WTC11 (cell line): ENCODE measurements at regions not wholly inside any gene's neighbourhood (a gene's known extent, or its start where the extent isn't known, plus 50 kb on each side); places are given as distances from the start of the nearest gene placed in this dataset.

Experiments used
- ATAC-seq: fragments of 200-7000 bp; cut with Tn5 transposase; 2 replicates; pipeline ENCODE4 v1.10.0; 2021; ENCODE audit warnings: mild to moderate bottlenecking, moderate library complexity
- CTCF ChIA-PET: fragments of 300-600 bp; sonication (Branson Sonifier 250); formaldehyde crosslinking; loops from one replicate; lab custom pipeline; 2021; ENCODE audit warnings: antibody characterized with exemption; lab: Charles Lee
- POLR2A ChIA-PET: fragments of 350-600 bp; sonication (Branson Sonifier 250); formaldehyde crosslinking; loops from one replicate; lab custom pipeline; 2021; ENCODE audit warnings: antibody characterized with exemption; lab: Charles Lee
- DNase-seq: peaks from one replicate; pipeline ENCODE4 v3.0.0; 2021; ENCODE audit warnings: low spot score
- H3K27ac Mint-ChIP-seq: 2 replicates; pipeline ENCODE4 v1.8.0; 2021; ENCODE audit warnings: mixed read lengths
- H3K27me3 Mint-ChIP-seq: 2 replicates; pipeline ENCODE4 v1.8.0; 2021; ENCODE audit warnings: low read depth, mild to moderate bottlenecking, moderate library complexity, mixed read lengths
- H3K36me3 Mint-ChIP-seq: 2 replicates; pipeline ENCODE4 v1.8.0; 2021; ENCODE audit warnings: mixed read lengths
- H3K4me1 Mint-ChIP-seq: 2 replicates; pipeline ENCODE4 v1.8.0; 2022; ENCODE audit warnings: mixed read lengths
- H3K4me3 Mint-ChIP-seq: 2 replicates; pipeline ENCODE4 v1.8.0; 2021; ENCODE audit warnings: mild to moderate bottlenecking, moderate library complexity, mixed read lengths
- H3K9me3 Mint-ChIP-seq: 2 replicates; pipeline ENCODE4 v1.8.0; 2021; ENCODE audit warnings: mixed read lengths
- CDX4 ChIP-seq: fragments of 250-450 bp; sonication (Bioruptor Pico); IDR thresholded peaks from 2 replicates; pipeline ENCODE4 v1.9.0; 2021; ENCODE audit warnings: moderate library complexity, mild to moderate bottlenecking, inconsistent platforms, borderline replicate concordance
- ELF4 ChIP-seq: sonication (generic); formaldehyde crosslinking; IDR thresholded peaks from 2 replicates; pipeline ENCODE4 v1.8.1; 2022; ENCODE audit warnings: low read depth, mild to moderate bottlenecking, moderate library complexity, missing genetic modification reagents
- FOXJ3 ChIP-seq: sonication (generic); formaldehyde crosslinking; IDR thresholded peaks from 2 replicates; pipeline ENCODE4 v1.9.0; 2021; ENCODE audit warnings: missing genetic modification reagents, mild to moderate bottlenecking, borderline replicate concordance
- FOXK1 ChIP-seq: sonication (generic); formaldehyde crosslinking; IDR thresholded peaks from 2 replicates; pipeline ENCODE4 v1.8.0; 2022; ENCODE audit warnings: mild to moderate bottlenecking, moderate library complexity, missing genetic modification reagents
- FOXP4 ChIP-seq: sonication (generic); formaldehyde crosslinking; IDR thresholded peaks from 2 replicates; pipeline ENCODE4 v1.8.0; 2022; ENCODE audit warnings: mild to moderate bottlenecking, missing genetic modification reagents
- HMGA2 ChIP-seq: fragments of 250-450 bp; sonication (Bioruptor Pico); IDR thresholded peaks from 2 replicates; pipeline ENCODE4 v1.4.0; 2021; ENCODE audit warnings: mild to moderate bottlenecking, moderate library complexity
- MLX ChIP-seq: sonication (generic); formaldehyde crosslinking; IDR thresholded peaks from 2 replicates; pipeline ENCODE4 v1.8.1; 2023; ENCODE audit warnings: mild to moderate bottlenecking, missing genetic modification reagents, moderate library complexity
- NFATC4 ChIP-seq: fragments of 250-450 bp; sonication (Bioruptor Pico); IDR thresholded peaks from 2 replicates; pipeline ENCODE4 v1.9.0; 2021; ENCODE audit warnings: mild to moderate bottlenecking
- NFE2L1 ChIP-seq: sonication (generic); formaldehyde crosslinking; IDR thresholded peaks from 2 replicates; pipeline ENCODE4 v1.8.1; 2023; ENCODE audit warnings: missing genetic modification reagents
- NR1H2 ChIP-seq: sonication (generic); formaldehyde crosslinking; IDR thresholded peaks from 2 replicates; pipeline ENCODE4 v1.9.0; 2021; ENCODE audit warnings: mild to moderate bottlenecking, moderate library complexity, missing genetic modification reagents
- NR2C2 ChIP-seq: sonication (generic); formaldehyde crosslinking; IDR thresholded peaks from 2 replicates; pipeline ENCODE4 v1.8.0; 2022; ENCODE audit warnings: mild to moderate bottlenecking, missing genetic modification reagents
- PREB ChIP-seq: sonication (generic); formaldehyde crosslinking; IDR thresholded peaks from 2 replicates; pipeline ENCODE4 v1.8.1; 2022; ENCODE audit warnings: mild to moderate bottlenecking, missing genetic modification reagents, moderate library complexity, borderline replicate concordance
- PRRX2 ChIP-seq: fragments of 250-450 bp; sonication (Bioruptor Pico); IDR thresholded peaks from 2 replicates; pipeline ENCODE4 v1.8.0; 2021; ENCODE audit warnings: mild to moderate bottlenecking
- RELA ChIP-seq: sonication (generic); formaldehyde crosslinking; IDR thresholded peaks from 2 replicates; pipeline ENCODE4 v1.8.1; 2022; ENCODE audit warnings: missing genetic modification reagents, mild to moderate bottlenecking, borderline replicate concordance
- SMAD4 ChIP-seq: sonication (generic); formaldehyde crosslinking; IDR thresholded peaks from 2 replicates; pipeline ENCODE4 v1.8.0; 2022; ENCODE audit warnings: mild to moderate bottlenecking, missing genetic modification reagents
- TEAD1 ChIP-seq: sonication (generic); formaldehyde crosslinking; IDR thresholded peaks from 2 replicates; pipeline ENCODE4 v1.8.0; 2022; ENCODE audit warnings: mild to moderate bottlenecking, missing genetic modification reagents
- ZNF423 ChIP-seq: fragments of 250-450 bp; sonication (Bioruptor Pico); IDR thresholded peaks from 2 replicates; pipeline ENCODE4 v2.1.2; 2022; ENCODE audit warnings: mild to moderate bottlenecking, moderate library complexity
- TF ChIP-seq, protein P1 (sequence below): fragments of 250-450 bp; sonication (Bioruptor Pico); IDR thresholded peaks from 2 replicates; pipeline ENCODE4 v1.8.0; 2021; ENCODE audit warnings: mild to moderate bottlenecking

GRCh38 chr2:14909795-14910194, 277.3 kb downstream of the LRATD1 start:
- DNase-seq (no peak), ATAC-seq (no peak)
- ChIA-PET POLR2A (interaction anchor here (0.6 kb wide), 1 partner anchor 65 kb away, joined by 5 read pairs; no protein-coding TSS in a partner anchor), CTCF (no interaction called here)
- Mint-ChIP-seq H3K4me1 (peaks cover 22% of the 10 kb centered on the region), H3K36me3 (no peaks in the 10 kb centered on the region), H3K27ac (no peak overlapping the region), H3K9me3 (peaks cover 8% of the 10 kb centered on the region), H3K4me3 (no peak overlapping the region), H3K27me3 (peaks cover 3% of the 10 kb centered on the region; the same call in 1 of the 2 replicates)
- TF ChIP-seq FOXJ3: no peak
- TF ChIP-seq NFATC4 (CRISPR knock-in tag): no peak

DNA sequence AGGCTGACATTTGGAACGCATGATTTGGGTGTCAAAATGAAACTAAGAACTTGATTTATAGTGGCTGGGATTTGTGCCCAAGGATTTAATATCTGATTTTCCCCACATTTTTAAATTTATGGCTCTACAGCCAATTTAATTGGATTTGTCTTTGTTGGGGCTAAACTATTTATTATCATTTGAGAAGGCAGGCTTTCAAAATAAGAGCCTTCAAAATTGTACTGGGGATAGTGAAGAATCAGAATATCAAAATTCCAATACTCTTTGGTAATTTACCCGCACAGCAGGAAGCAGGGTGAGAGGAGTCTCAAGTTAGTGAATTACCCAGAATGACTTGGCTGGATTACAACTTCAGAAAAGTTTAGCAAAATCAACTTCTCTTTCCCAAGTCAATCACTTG, 278.1 kb downstream of the LRATD1 start:
- no peak for DNase-seq
- Mint-ChIP-seq H3K9me3 (peaks cover 13% of the 10 kb centered on the region), H3K36me3 (no peaks in the 10 kb centered on the region), H3K4me1 (peaks cover 22% of the 10 kb centered on the region), H3K27me3 (peaks cover 3% of the 10 kb centered on the region; the same call in 1 of the 2 replicates), H3K4me3 (no peak overlapping the region), H3K27ac (no peak overlapping the region)
- ATAC-seq: no peak
- CTCF ChIA-PET: no interaction called here
- POLR2A ChIA-PET: no interaction called here
- TF ChIP-seq SMAD4 (CRISPR knock-in tag) (no peak), FOXJ3 (no peak), PREB (CRISPR knock-in tag) (no peak), NR2C2 (CRISPR knock-in tag) (no peak), PRRX2 (CRISPR knock-in tag) (no peak), ZNF423 (CRISPR knock-in tag) (no peak), FOXP4 (CRISPR knock-in tag) (no peak), HMGA2 (CRISPR knock-in tag) (no peak), MLX (CRISPR knock-in tag) (no peak), RELA (CRISPR knock-in tag) (no peak), TEAD1 (CRISPR knock-in tag) (no peak)
- TF ChIP-seq, protein P1, sequence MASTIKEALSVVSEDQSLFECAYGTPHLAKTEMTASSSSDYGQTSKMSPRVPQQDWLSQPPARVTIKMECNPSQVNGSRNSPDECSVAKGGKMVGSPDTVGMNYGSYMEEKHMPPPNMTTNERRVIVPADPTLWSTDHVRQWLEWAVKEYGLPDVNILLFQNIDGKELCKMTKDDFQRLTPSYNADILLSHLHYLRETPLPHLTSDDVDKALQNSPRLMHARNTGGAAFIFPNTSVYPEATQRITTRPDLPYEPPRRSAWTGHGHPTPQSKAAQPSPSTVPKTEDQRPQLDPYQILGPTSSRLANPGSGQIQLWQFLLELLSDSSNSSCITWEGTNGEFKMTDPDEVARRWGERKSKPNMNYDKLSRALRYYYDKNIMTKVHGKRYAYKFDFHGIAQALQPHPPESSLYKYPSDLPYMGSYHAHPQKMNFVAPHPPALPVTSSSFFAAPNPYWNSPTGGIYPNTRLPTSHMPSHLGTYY (CRISPR knock-in tag): no peak

- H3K27me3 Mint-ChIP-seq: peaks cover 3% of the 10 kb centered on the region; the same call in 1 of the 2 replicates
- H3K4me3 Mint-ChIP-seq: no peak overlapping the region
- no peaks in the 10 kb centered on the region for H3K36me3 Mint-ChIP-seq
- no peak overlapping the region for H3K27ac Mint-ChIP-seq
- no peak for ATAC-seq
- H3K9me3 Mint-ChIP-seq: peaks cover 21% of the 10 kb centered on the region
- peaks cover 4% of the 10 kb centered on the region; the same call in 1 of the 2 replicates for H3K4me1 Mint-ChIP-seq
- DNase-seq: no peak
- CTCF ChIA-PET: no interaction called here
- POLR2A ChIA-PET: no interaction called here
- TF ChIP-seq FOXK1 (CRISPR knock-in tag) (no peak), CDX4 (no peak), NFE2L1 (CRISPR knock-in tag) (no peak), ELF4 (CRISPR knock-in tag) (no peak), PREB (CRISPR knock-in tag) (no peak), NR1H2 (no peak)
Observed at GRCh38 chr2:14915983-14916382, 283.5 kb downstream of the LRATD1 start.
